Type B pancreatic cell (in vitro differentiated cells): ENCODE measurements at regions not wholly inside any gene's neighbourhood (a gene's known extent, or its start where the extent isn't known, plus 50 kb on each side); places are given as distances from the start of the nearest gene placed in this dataset.

ENCODE experiments used
- DNase-seq: peaks from one replicate; pipeline ENCODE4 v3.0.0; 2021; ENCODE audit warnings: mixed read lengths; ENCODE audit not compliant: unreplicated experiment; ENCODE audit errors: extremely low spot score
- H3K27ac Mint-ChIP-seq: 2 replicates; pipeline ENCODE4 v1.8.0; 2021; ENCODE audit warnings: mild to moderate bottlenecking, mixed read lengths
- H3K27me3 Mint-ChIP-seq: 2 replicates; pipeline ENCODE4 v1.8.0; 2021; ENCODE audit warnings: mixed read lengths
- H3K36me3 Mint-ChIP-seq: 2 replicates; pipeline ENCODE4 v1.8.0; 2021; ENCODE audit warnings: mixed read lengths
- H3K4me1 Mint-ChIP-seq: one replicate; pipeline ENCODE4 v1.8.0; 2021; ENCODE audit warnings: mixed read lengths; ENCODE audit not compliant: unreplicated experiment
- H3K4me3 Mint-ChIP-seq: 2 replicates; pipeline ENCODE4 v1.8.0; 2021; ENCODE audit warnings: mild to moderate bottlenecking, mixed read lengths
- H3K9me3 Mint-ChIP-seq: 2 replicates; pipeline ENCODE4 v1.8.0; 2021; ENCODE audit warnings: mixed read lengths
- TF ChIP-seq, protein P1 (sequence below): fragments of 200-600 bp; sonication (generic); conservative IDR thresholded peaks from 2 replicates; pipeline ENCODE4 v1.5.0; 2021; ENCODE audit warnings: antibody characterized with exemption, mild to moderate bottlenecking

DNA sequence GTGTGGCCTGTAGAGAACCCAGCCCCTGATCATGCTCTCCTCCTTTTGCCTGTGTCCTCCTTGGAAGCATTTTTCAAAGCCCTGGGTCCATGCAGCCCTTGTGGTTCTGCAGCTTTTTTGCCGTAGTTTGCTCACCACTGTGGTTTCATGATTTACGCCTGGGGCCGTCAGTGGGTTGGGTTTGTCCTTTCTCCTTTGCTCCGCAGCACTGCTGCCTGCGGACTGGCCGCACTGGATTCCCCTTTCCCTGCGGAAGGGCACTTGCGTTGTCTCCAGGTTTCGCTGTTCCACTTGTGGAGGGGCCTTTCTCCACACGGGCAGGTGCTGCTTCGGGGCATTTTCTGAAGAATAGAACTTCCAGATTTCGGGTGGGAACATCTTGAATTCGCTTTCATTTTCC is 1260.9 kb downstream of the BRD1 start:
- peaks cover 6% of the 10 kb centered on the region for H3K9me3 Mint-ChIP-seq
- no peak overlapping the region for H3K4me3 Mint-ChIP-seq
- no peak for DNase-seq
- no peak overlapping the region for H3K27ac Mint-ChIP-seq
- peaks cover 8% of the 10 kb centered on the region for H3K36me3 Mint-ChIP-seq
- peaks cover 7% of the 10 kb centered on the region for H3K4me1 Mint-ChIP-seq
- TF ChIP-seq, protein P1, sequence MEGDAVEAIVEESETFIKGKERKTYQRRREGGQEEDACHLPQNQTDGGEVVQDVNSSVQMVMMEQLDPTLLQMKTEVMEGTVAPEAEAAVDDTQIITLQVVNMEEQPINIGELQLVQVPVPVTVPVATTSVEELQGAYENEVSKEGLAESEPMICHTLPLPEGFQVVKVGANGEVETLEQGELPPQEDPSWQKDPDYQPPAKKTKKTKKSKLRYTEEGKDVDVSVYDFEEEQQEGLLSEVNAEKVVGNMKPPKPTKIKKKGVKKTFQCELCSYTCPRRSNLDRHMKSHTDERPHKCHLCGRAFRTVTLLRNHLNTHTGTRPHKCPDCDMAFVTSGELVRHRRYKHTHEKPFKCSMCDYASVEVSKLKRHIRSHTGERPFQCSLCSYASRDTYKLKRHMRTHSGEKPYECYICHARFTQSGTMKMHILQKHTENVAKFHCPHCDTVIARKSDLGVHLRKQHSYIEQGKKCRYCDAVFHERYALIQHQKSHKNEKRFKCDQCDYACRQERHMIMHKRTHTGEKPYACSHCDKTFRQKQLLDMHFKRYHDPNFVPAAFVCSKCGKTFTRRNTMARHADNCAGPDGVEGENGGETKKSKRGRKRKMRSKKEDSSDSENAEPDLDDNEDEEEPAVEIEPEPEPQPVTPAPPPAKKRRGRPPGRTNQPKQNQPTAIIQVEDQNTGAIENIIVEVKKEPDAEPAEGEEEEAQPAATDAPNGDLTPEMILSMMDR, result no peak
- peaks cover 7% of the 10 kb centered on the region for H3K27me3 Mint-ChIP-seq

DNA sequence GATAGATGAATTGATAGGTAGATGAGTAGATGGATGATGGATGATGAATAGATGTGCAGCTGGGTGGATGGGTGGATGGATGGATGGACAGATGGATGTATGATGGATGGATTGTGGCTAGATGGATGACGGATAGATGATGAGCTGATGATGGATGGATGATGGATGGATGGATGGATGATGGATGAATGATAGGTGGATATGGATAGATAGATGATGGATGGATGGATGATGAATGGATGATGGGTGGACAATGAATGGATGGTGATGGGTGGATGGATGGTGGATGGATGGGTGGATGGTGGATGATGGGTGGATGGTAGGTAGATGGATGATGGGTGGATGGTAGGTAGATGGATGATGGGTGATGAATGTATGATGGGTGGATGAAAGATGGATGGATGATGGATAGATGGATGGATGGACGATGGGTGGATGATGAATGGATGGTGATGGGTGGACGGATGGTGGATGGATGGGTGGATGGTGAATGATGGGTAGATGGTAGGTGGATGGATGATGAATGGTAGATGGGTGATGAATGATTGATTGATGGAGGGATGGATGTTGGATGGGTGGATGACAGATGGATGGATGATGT is 1261.7 kb downstream of the BRD1 start:
- no peak for DNase-seq
- TF ChIP-seq, protein P1, result no peak
- no peak overlapping the region for H3K27ac Mint-ChIP-seq
- peaks cover 6% of the 10 kb centered on the region for H3K9me3 Mint-ChIP-seq
- peaks cover 8% of the 10 kb centered on the region for H3K36me3 Mint-ChIP-seq
- no peak overlapping the region for H3K4me3 Mint-ChIP-seq
- H3K27me3 Mint-ChIP-seq, result peaks cover 7% of the 10 kb centered on the region
- H3K4me1 Mint-ChIP-seq, result peaks cover 7% of the 10 kb centered on the region

DNA sequence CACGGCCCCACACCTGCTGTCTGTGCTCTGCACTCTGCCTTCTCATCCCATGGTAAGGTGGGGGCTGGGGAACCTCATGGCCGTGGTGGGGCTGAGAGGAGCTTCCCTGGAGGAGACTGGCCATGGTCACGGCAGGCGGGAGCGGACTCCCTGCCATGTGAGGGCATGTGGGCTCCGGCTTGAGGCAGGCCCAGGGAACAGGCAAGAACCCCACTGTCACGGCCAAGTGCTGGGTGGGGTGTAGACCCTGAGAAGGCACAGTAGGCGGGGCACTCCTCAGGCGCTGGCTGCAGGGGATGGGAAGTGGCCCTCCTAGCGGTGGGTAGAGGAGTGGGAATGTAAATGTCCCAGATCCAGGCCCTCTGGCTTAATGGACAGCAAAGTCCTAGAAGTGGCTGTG is 1262.7 kb downstream of the BRD1 start:
- TF ChIP-seq, protein P1, result no peak
- peaks cover 1% of the 10 kb centered on the region for H3K36me3 Mint-ChIP-seq
- no peak for DNase-seq
- H3K27ac Mint-ChIP-seq, result no peak overlapping the region
- peaks cover 2% of the 10 kb centered on the region for H3K9me3 Mint-ChIP-seq
- H3K4me1 Mint-ChIP-seq, result peaks cover 7% of the 10 kb centered on the region
- H3K4me3 Mint-ChIP-seq, result no peak overlapping the region
- H3K27me3 Mint-ChIP-seq, result peaks cover 4% of the 10 kb centered on the region

DNA sequence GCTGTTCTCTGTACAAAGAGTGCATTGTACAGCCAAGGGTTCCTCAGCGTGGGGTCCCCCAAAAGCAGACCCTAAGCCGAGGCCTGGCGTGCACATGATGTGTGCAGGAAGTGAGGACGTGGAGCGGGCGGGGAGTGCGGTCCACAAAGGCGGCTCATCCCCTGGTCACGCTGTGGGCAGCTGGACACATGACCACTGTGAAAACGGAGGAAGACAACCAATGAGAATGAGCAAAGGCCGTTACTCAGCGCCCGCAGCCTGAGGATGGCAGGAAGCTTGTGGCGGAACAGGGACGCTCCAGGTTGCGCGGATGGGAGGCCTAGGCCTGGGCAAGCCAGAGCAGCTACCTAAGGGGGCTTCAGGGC is 1263.7 kb downstream of the BRD1 start:
- H3K36me3 Mint-ChIP-seq, result no peaks in the 10 kb centered on the region
- H3K4me1 Mint-ChIP-seq, result peaks cover 7% of the 10 kb centered on the region
- H3K9me3 Mint-ChIP-seq, result no peaks in the 10 kb centered on the region
- peaks cover 3% of the 10 kb centered on the region for H3K27me3 Mint-ChIP-seq
- no peak overlapping the region for H3K4me3 Mint-ChIP-seq
- H3K27ac Mint-ChIP-seq, result no peak overlapping the region
- no peak for DNase-seq
- TF ChIP-seq, protein P1, result no peak

DNA sequence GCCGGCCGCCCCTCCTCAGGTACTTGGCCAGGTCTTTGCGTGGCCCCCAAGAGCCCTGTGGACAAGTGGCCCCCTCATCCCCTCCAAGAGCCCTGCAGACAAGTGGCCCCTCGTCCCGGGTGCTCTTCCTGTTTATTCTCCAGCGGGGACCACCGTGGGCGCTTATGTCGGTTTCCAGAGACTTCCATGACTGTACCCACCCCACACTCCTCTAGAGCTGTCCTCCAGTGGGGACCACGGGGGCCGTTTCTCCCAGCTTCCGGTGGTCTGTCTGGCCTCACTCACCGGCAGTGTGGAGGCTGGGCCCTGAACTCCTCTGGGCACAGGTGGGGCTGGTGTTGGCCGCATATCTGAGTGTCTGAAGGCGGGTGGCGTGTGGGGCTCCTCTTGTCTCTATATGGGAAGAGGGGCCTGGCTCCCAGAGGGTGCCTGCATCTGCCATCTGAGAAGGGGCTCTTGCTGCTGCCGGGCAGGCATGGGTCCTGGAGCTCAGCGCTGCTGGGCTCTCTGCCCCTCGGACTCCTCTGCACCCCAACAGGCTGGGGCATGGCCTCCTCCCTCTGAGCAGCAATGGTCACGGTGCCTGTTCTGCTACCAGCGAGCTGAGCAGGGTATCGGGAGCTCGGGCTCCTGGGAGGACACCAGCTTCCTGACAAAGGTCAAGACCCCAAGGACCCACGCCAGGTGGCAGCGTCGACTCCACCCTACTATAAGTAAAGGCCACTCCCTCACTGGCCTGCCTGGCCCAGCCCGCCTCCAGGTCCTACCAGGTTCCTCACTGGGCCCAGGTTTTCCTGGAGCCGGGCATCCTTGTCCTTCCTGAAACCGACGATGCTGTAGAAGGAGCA is 1264.3 kb downstream of the BRD1 start:
- Mint-ChIP-seq H3K27me3 (peaks cover 3% of the 10 kb centered on the region), H3K4me1 (peaks cover 7% of the 10 kb centered on the region), H3K36me3 (no peaks in the 10 kb centered on the region), H3K9me3 (no peaks in the 10 kb centered on the region), H3K4me3 (no peak overlapping the region), H3K27ac (no peak overlapping the region)
- DNase-seq, result no peak
- TF ChIP-seq, protein P1, result no peak
